Kidney tubule cell (primary cell): ENCODE measurements at regions not wholly inside any gene's neighbourhood (a gene's known extent, or its start where the extent isn't known, plus 50 kb on each side); places are given as distances from the start of the nearest gene placed in this dataset.
"Not testable (repeated sequence)": the region's sequence is repeated elsewhere in the genome, so short reads cannot be mapped to it uniquely, and the experiment has no call there.

Experiments used
- DNase-seq: peaks from one replicate; pipeline ENCODE4 v3.0.0-alpha.2; 2018; ENCODE audit warnings: low spot score

DNA sequence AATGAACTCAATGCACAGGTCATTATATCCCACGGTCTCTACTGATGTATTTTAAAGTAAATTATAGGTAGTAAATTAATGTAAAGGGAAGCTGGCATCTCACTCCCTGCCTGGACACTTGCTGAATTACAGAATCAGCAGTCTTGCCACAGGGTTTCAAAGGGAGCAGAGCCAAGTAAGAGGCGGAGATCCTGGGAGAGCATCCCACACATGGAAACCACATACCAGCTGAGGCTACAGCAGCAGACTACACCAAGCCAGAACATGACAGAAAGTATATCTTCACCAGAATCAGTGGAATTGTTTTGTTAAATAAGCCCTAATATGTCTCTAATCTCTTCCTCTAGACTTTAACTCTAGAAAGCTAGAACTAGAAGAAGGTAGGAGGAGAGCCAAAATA lies 1689.2 kb upstream of the WWC1 start:
- no peak for DNase-seq

DNA sequence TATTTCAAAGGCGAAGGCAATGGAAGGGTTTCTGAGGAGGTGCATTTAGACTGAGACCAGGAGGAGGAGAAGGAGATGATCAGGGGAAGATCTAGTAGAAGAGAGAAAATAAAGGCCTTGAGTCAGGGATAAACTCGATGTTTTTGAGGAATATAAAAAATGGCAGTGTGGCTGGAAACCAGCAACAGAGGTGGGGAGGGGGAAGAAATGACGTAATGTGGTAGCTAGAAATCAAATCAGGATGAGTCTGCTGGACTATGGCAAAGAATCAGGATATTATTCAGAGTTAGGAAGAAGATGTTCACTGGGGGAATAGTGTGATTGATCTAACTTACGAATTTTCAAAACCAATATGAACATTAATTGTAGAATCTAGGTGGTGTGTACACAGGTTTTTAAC lies 1673.9 kb upstream of the WWC1 start:
- DNase-seq, result no peak

DNA sequence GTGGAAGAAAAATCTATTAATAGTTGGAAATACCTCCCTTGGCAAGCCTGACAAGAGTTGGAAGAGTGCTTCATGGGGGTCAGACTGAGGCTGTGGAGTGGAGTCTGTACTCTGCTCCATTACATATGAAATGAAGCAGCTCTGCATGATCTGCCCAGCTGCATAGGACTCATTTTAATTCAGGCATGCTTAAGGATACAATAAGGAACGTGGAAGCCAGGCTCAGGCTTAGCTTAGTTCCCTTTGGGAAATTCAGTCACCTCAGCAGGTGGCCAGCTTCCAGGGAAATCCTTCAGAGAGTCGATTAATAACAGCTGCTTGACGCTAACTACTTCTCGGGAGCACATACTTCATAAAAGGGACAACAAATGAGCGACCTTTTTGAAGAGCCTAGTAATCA lies 1672.9 kb upstream of the WWC1 start:
- no peak for DNase-seq

DNA sequence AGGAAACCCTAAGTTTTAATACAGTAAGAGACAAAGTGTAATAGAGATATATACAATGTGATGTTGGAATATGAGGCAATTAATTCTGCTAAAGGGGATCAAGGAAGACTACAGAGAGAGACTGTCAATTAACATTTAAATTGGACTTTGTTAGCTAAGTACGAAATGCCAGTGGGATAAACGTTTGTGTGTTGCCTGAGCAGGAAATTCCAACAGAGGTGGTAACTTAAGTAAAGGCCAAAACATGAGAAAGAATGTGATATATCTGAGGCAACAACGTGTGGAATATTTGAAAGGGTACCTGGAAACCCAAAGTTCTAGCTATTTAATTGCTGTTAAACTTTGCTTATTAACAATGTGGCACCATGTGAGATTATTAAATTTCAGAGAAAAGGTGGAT lies 1666.9 kb upstream of the WWC1 start:
- DNase-seq, result no peak

DNA sequence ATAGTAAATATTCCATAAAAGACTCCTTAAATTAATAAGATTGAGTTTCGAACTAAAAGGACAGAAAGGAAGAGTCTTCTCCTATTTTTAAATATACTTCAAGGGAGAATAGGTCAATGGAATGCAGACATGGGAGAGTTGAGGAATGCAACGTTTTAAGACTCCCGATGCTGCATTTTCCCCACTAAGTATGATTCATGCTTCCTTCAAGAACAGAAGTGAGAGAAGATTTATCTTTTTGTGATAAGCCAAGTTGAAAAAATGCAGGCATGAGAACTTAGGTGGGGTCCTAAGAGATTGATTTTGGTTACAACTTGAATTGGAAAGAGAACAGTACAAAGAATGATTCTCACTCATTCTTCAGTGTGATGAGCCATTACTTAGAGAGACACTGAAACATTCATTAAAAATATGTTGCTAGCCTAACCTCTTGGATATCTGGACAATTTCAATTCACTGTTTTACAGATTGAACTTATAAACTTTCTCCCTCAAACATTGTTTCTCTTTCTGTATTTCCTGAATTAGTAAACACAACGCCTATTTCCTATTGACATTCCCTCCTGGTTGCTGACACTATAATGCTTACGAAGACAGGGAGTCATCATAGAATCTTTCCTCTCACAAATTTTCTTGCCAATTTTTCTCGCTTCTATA lies 1666.1 kb upstream of the WWC1 start:
- peak; percentile 55 for DNase-seq

DNA sequence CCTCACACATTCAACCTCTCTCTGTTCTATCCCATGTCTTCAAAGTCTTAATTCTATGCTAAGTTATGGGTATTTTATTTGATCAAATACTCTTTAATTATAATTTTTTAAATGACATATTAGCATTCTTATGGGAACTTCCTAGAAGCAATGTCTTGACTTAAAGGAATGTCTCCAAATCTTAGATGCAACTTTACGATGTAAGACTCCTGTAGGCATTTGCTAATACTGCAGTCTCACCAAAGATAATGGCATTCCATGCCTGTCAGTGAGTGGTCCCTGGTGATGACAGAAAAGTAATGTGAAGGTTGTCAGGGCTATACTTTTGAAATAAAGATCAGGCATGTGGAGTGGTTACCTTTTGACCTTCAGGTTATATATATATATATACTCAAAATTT lies 1654.2 kb upstream of the WWC1 start:
- no peak for DNase-seq

DNA sequence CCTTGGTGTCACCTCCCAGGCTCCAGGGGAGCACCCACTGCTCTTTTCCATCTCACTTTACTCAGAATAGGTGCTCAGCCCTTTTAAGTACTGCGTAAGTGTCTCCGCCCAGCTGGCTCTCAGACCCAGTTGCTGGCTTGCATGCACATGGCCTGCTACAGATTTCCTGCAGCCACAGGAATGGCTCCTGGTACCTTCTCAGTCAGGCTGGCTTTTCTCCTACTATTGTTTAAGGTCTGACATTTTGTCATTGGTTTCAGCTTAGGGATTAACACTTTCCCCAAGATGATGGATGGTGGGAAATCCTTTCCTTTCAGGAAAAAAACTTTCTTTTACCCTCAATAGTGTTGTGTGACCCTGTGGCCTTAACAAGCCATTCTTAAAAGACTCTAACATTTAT lies 1652.3 kb upstream of the WWC1 start:
- no peak for DNase-seq

DNA sequence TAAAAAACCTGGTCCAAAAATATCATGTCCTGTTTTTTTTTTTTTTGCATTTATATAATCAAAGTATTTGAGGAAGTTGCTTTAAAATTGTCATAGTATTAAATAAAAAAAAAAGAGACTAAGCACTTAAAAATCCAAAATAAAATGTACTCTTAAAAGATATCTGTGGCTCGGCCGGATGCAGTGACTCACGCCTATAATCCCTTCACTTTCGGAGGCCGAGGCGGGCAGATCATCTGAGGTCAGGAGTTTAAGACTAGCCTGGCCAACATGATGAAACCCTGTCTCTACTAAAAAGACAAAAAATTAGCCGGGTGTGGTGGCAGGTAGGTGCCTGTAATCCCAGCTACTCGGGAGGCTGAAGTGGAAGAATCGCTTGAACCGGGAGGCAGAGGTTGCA lies 1651.3 kb upstream of the WWC1 start:
- not testable (repeated sequence) for DNase-seq

DNA sequence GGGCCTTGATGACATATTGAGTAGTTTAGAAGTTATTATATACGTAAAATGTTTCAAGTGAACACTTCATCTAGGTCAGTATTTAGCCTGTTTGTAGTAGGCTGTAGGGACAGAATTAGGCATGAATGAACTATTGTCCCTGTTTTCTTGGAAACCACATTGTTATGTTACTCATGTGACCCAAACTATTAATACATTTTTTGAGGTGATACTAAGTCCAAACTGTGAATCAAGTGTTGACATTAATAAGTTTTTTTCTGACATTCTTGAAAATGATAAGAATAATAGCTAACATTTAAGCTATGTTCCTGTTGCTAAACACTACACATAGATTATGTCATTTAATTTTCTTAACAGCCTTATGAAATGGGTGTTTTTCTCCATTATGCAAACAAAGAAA lies 1642.7 kb upstream of the WWC1 start:
- DNase-seq, result no peak

DNA sequence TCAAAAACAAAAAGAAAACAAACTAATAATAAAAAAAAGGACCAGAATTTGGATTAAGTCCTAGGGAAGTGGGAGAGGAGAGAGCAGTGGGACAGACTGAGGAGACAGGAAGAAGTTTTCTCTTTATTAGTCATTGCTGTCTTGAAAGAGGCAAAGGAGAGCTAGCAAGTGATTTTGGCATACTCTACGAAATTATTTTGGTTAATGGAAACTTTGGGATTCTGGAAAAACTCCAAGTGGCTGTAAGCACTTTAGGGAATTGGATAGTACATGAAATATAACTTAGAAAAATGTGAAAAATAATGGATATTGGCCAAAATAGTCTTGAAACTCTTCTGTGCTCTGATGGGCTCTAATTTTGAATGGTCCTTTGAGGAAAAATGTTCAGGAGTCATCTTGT lies 1641.8 kb upstream of the WWC1 start:
- no peak for DNase-seq

DNA sequence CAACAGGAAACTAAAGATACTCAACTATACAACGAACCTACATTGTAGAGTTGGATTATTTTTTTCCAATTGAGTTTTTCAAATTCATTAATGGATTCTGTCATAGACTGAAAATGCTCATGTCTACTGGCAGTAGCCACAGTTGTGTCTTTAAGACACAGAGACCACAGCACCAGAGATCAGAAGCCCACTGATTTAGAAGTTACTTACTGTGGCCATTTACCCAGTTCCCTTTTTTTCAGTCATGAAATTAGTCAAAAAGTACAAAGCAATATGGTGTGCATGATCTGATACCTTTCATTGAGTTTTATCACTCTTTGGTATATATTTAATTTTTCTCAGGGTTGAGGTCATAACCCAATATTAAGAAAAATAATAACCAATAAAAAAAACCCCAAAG lies 1640.2 kb upstream of the WWC1 start:
- no peak for DNase-seq

DNA sequence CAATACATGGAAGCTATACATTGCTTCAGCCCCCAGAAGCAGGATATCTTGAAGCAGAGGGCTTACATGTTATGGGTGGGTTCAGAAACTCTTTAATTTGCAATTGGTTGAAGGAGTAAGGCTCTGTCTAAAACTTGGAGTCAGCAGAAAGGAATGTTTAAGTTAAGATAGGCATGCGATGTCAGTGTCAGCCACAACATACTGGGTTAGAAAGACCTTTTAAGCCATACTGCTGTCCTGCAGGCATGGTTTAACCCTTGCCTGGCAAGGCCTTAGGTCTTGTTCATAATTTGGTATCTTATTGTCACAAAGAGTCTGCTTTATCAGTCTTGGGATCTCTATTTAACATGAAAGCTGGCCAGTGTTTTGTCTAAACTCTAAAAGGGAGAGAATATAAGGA lies 1619.6 kb upstream of the WWC1 start:
- DNase-seq, result no peak

DNA sequence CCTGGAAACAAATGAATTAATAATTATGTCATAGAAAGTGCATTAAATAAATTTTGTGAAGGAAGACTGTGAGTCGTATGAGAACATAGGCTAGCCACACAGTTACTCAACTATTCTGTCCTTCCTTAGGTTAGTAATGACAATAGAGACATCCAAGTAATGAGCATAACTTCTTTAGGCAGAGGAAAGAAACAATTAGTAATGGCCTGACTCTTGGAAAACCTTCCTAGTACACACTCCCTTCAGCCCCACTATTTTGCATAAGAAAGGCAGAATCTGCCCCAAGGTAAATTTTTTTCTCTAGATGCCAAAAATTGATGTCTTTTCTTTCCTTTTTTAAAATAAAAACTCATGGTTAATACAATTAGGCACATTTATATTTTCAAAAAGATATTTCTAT lies 1619.0 kb upstream of the WWC1 start:
- no peak for DNase-seq

DNA sequence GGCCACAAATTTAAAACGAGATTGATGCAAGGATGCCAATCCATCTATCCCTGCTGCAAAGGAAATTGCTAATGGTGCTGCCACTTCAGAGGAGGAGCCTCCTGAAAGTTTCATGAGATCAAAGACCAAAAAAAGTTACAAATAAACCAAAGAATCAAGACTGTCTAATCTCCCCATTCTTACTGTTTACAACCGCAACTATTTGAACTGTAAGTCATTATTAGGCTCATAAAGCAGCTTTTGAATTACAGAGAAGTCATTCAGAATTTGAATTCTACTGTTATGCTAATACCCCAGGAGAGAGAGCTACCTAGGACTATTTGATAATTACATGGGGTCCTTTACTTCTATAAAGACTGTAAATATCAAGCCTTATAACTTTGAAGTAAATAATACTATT lies 1613.6 kb upstream of the WWC1 start:
- DNase-seq, result no peak

DNA sequence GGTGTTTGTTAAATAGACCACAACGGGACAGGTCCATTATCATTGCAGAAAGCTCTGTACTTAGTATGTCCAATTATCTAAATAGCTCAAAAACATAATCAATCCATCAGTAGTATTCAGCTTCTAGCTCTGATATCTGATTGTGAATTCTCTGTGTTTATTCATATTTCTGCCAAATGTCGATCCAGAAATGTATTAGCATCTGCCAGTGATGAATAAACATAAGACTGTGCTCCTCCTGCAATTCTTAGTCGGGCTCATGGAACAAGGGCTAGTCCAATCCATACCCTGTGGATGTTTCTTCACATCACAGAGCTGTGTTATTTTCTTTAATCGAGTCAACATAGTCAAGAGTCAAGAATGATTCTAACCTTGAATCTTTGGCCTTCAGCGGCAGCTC lies 1612.1 kb upstream of the WWC1 start:
- no peak for DNase-seq

DNA sequence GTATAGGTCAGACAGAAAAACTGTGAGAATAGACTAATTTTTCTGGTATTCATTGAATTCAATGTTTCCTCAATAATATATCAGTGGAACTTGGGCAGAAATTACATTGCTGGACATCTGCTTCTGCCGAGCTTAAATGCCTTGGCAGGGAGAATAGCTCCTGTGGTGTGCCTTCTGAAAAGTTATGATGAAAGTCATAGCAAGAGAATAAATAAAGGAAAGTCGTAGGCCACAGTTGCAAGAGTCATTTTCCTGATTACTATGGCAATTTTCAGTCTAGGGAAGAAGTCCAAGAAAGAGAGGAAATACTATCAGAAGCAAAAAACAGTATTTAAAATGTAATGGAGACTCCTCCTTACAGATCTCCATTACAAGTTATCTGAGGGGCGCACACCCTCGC lies 1596.1 kb upstream of the WWC1 start:
- DNase-seq, result no peak

DNA sequence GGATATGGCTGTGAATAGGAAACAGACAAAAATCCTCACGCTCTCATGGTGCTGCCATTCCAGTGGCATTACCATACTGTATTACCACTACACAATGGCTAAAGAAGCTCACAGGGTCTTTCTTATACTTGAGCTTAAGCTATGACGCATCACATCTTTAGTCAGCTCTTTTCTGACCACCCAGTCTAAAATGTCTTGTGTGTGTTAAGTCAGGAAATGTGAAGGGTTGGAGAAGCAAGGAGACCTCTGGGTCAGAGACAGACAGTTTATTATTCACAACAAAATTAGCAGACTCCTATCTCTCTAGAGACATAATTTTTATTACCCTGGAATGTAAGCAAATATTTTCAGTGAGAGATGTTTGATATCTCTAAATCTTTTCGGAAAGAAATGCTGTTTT lies 1583.2 kb upstream of the WWC1 start:
- no peak for DNase-seq

DNA sequence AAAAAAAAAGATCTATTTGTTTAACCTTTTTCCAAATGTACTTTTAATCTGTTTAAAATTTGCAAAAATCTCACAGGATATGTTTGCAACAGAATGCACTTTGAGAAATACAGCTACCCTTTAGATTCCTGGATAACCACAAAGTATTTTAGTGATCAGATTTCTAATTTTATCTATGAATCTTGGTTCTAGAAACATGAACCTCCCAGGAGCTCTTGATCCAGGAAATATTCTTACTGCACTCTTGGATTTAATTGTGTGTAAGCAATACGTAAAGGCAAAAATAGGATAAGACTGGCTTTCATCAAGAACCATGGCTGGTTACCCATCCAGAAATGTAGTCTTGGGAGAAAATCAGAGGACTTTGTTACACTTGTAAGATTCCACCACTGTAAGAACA lies 1581.8 kb upstream of the WWC1 start:
- no peak for DNase-seq

DNA sequence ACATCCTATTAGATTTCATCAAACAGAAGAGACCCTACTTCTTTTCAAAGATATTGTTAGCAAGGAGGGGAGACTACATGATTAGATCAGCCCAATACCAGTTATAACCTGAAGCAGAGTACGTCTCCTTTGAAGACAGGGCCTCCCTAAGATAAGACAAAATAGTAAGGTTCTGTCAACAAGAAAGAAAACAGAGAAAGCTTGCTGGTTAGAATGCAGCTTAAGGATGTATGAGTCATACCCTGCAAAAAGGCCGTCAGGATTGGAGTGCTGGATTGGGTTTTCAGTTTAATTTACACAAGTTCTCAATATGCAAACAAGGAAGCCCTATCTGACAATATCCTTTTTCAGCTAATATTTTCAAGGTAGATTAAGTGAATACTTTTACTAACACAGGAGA lies 1581.2 kb upstream of the WWC1 start:
- DNase-seq, result no peak

DNA sequence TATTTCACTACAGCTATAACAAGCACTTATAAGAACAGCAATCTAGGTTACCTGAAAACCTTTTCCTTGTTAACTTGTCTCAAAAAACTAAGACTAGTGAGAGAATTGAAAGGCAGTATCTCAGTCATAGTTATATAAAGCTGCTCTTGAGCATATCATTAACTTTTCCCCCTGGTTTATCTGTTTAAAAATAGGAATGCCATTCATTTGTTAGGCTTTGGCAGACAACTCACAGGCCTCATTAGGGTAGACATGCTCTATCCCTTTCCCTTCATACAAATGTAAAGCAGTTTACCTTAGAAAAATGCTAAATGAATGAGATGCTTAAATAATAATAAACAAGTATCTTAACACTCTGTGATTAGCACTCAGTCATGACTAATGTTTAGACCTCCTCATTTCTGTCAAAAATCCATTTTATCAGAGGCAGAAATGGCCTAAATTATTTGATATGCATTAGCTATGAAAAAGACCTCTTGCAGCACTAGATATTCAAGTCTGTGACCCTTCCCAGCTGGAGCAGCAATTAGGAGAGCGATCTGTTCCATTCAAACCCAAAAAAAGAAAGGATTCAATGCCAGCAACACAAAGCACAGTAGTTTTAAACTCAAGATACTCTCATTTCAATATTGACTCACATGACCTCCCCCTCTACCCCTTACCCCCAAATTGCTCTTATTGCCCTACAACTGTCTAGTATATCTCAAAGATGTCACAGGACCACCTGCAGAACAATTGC lies 1578.8 kb upstream of the WWC1 start:
- no peak for DNase-seq

DNA sequence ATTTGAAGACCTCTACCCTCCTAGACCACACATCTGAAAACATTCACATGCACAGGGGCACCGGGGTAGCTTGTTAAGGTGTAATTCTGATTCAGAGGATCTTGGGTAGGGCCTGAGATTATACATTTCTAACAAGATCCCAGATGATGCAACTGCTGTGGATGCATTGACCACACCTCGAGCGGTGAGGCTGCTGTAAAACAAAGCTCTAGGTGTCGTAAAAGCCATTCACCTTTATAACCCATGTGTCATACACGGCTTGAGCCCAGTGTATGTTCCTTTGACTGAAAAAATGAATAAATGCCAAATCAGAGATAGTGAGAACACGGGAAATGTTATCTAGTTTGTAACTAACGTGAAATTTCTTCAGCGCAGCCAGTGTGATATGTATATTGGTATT lies 1578.2 kb upstream of the WWC1 start:
- no peak for DNase-seq

DNA sequence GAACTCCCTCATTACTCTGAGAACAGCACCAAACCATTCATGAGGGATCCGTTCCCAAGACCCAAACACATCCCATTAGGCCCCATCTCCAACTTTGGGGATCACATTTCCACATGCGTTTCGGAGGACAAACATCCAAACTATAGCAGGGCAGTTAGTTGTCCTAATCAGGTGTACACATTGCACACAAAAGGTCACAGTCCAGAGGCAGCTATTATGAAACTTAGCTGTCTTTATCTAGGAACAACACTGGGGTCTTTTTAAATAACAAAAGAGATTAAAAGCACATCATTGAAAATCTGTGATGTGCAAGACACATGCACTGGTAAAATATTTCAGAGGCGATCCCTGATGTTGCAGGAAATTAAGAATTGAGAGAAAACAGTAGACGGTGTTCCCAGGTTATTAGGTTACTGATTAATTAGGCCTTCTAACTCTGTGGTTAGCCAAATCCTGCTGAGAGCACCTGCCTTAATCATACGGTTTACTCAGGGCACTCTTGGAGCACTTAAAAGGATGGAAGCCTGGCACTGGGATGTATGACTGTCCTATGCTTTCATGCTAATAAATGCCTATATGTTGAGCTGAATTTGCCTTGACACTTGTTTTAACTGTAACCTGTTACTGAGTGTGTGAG lies 1574.5 kb upstream of the WWC1 start:
- peak; percentile 83 for DNase-seq

DNA sequence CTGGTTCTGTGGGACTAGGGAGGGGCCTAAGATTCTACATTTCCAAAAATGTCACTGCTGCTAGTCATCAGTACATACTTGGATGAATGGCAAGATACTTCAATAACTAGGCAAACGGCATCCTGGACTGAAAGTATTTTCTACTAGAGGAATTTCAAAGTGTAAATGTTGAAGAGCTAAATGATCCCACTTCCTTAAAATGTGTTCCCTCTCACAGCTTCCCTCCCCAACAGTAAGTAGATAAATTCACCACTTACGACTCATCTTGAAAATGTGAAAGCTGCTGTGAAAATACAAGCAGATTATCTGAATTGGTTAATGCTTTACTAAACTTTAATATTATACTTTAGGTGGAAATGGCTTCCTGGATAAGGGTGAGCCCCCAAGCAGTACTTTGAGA lies 1571.5 kb upstream of the WWC1 start:
- peak; percentile 90 for DNase-seq

DNA sequence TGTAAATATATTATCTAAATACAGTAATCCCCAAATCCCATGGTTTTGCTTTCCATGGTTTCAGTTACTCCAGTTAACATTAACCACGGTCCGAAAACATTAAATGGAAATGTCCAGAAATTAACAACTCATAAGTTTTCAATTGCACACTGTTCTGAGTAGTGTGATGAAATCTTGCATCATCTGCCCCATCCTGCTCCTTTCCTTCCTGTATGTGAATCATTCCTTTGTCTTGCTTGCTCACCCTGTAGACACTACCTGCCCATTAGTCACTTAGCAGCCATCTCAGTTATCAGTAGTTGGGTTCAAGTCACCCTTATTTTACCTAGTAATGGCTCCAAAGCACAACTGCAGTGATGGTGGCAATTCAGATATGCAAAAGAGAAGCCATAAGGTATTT lies 1568.5 kb upstream of the WWC1 start:
- DNase-seq, result peak; percentile 92
